HG02981 (cell line): ENCODE measurements at regions not wholly inside any gene's neighbourhood (a gene's known extent, or its start where the extent isn't known, plus 50 kb on each side); places are given as distances from the start of the nearest gene placed in this dataset.

Experiments used
- ATAC-seq: cut with Tn5 transposase; IDR thresholded peaks from one replicate; pipeline ENCODE4 v1.9.1; 2021; ENCODE audit warnings: mild to moderate bottlenecking, moderate library complexity; ENCODE audit not compliant: unreplicated experiment

DNA sequence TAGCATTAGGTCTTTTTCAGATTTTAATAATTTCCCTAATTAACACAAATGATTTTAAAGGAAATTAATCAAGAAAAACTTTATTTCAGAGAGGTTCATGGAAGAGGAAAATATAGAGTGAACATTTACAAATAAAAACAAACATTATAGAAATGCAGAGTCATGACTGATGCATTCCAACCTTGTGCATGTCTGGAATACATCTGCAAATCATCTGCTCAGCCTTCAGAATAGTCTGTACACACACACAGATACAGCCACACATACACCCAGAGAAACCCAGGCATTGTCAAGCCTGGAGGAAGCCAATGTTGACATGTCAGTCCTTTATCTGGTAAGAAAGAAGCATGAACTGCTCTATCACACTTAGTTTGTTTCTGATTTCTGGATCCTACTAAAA lies 61.3 kb upstream of the NFKB1 start:
- ATAC-seq, result no peak

DNA sequence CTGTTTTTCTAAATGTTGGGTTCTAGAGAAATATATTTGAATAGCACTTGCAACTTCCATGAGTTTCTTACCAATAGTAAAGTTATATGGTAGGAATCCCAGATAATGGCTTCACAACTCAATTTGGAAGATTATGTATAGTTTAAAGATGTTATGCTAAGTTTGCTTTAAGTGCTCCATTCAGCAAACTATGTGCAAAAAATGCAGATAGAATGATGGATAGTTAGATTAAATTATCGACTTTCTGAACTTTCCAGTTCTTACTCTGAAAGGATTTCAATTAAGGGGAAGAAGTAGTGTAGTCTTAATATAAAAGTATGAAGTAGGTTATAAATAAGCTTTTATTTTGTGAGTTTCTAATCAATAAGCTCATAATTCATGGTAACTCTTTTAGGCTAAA lies 60.7 kb upstream of the NFKB1 start:
- no peak for ATAC-seq

DNA sequence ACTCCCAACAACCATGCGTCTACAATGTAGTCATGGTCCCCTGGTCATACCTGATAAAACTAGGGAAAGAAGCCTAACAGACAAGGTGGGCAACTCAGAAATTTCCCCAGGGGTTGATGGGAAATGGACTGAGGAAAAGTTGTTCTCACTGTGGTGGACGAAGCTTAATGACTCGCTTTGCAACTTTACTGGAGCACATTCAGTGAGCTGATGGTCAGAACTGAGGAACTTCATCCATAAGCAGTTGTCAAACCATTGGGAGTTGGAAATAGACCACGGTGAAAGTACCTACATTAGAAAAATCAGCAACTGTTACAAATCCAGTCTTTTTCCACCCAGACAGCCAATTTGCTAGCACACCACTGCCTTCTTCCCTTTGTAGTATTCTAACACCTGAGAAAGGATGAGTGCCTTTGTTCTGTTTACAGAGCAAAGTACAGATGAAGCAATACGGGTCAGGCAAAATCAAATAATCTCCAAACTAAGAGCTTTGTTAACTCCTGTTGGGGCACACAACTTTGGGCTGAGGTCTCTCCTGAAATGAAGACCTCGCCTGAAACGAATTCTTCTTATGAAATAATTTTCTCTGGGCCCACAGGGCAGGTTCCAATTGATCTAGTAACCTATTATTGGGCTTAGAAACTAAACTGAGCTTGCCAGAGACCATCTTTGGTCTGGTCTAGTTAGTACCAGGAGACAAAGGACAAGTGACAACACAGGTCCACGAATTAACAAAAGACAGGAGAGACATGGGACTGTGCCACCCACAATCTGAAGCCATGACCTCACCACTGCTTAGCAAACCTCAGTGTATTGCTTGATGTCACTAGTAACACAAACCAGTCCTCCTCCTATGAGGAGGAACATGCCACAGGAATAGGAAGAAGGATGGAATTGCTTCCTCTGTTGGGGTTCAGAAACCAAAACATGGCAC lies 58.9 kb upstream of the NFKB1 start:
- ATAC-seq, result no peak

DNA sequence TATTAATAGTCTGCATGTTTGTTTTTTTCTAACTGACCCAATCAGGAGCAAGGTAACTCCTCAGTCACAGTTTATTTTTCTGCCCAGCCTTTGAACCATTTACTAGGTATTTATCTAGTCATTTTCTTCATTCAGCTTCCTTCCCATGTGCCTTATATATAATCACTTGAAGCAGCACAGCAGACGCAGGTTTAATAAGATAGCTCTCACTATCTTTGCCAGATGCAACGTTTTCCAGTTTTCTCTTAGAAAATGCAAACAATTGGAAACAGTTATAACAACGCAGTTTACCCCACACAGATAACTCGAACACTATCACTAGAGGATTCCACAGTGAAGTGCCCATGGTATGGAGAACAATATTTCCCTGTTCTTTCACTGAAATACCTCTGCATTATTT lies 56.4 kb upstream of the NFKB1 start:
- no peak for ATAC-seq

DNA sequence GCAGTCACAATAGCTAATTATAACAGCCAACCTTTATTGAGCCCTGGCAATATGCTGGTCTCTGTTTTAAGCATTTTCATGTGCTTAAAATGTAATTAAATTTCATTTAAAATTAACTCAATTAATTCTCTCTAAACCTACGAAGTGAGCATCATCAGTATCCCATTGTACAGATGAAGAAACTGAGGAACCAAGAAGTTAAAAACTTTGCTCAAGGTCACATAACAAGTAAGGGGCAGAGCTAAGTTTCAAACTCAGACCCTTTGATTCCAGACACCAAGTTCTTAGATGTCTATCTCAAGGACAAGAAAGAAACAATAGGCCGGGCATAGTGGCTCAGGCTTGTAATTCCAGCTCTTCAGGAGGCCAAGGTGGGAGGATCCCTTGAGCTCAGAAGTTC lies 55.9 kb upstream of the NFKB1 start:
- ATAC-seq, result no peak

GRCh38 chr4:102447413-102447812 lies 53.7 kb upstream of the NFKB1 start:
- ATAC-seq, result no peak

- ATAC-seq, result peak; percentile 58
Observed at GRCh38 chr4:102449751-102450352, 51.3 kb upstream of the NFKB1 start.

- ATAC-seq, result no peak
Observed at GRCh38 chr4:102451266-102451665, 49.9 kb upstream of the NFKB1 start.
